ENCODE measurements at regions not wholly inside any gene's neighbourhood (a gene's known extent, or its start where the extent isn't known, plus 50 kb on each side); places are given as distances from the start of the nearest gene placed in this dataset.

DNA sequence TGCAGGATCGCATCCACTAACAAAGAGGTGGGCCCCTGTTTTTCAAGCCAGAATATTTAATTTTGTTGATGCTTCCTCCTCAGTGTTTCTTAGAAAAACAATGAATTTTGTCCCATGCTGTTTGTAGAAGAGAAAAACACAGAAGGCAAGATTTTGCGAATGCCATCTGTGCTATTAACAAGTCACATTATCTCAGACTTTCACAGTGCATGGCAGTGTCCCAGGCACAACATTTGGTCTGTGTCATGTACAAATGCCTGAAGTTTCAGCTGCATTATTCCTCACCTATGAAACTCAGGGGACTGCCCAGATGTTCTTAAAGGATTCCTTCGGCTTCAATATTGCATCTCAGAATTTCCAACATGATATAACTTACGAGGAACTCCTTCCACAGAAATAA is 99.6 kb upstream of the ZC3H11B start:
- no peak for TF ChIP-seq FOXM1 (IDR thresholded peaks at IDR 0.05; ENCODE audit: borderline replicate concordance)
- TF ChIP-seq CTBP1 (IDR thresholded peaks at IDR 0.05; ENCODE audit: borderline replicate concordance), result no peak
- no peak for TF ChIP-seq ELF4 (IDR thresholded peaks at IDR 0.05)
- no peak for TF ChIP-seq BHLHE40 (IDR thresholded peaks at IDR 0.05; ENCODE audit: borderline replicate concordance)

Measured in HEK293T (cell line).